GM18498 (cell line): ENCODE measurements at regions not wholly inside any gene's neighbourhood (a gene's known extent, or its start where the extent isn't known, plus 50 kb on each side); places are given as distances from the start of the nearest gene placed in this dataset.

Source experiments
- ATAC-seq: cut with Tn5 transposase; IDR thresholded peaks from one replicate; pipeline ENCODE4 v1.9.1; 2021; ENCODE audit warnings: mild to moderate bottlenecking, moderate library complexity; ENCODE audit not compliant: unreplicated experiment

GRCh38 chr12:102781117-102781516 lies 135.9 kb downstream of the PAH start:
- ATAC-seq: no peak

- no peak for ATAC-seq
Measured at GRCh38 chr12:102776041-102776440, 141.0 kb downstream of the PAH start.

- peak; percentile 74 for ATAC-seq
Measured at GRCh38 chr12:102769323-102769916, 147.6 kb downstream of the PAH start.

GRCh38 chr12:102766961-102767360 lies 150.1 kb downstream of the PAH start:
- ATAC-seq: no peak

- ATAC-seq: no peak
Measured at GRCh38 chr12:102765736-102766135, 151.3 kb downstream of the PAH start.

GRCh38 chr12:102763471-102763870 lies 153.6 kb downstream of the PAH start:
- ATAC-seq: no peak

GRCh38 chr12:102763061-102763460 lies 154.0 kb downstream of the PAH start:
- ATAC-seq: no peak

GRCh38 chr12:102760322-102760721 lies 156.7 kb downstream of the PAH start:
- ATAC-seq: no peak

- ATAC-seq: no peak
Measured at GRCh38 chr12:102759466-102759865, 157.6 kb downstream of the PAH start.

- no peak for ATAC-seq
Measured at GRCh38 chr12:102757882-102758226, 159.2 kb downstream of the PAH start.

GRCh38 chr12:102757154-102757881 lies 159.7 kb downstream of the PAH start:
- ATAC-seq: no peak

GRCh38 chr12:102756530-102756929 lies 160.5 kb downstream of the PAH start:
- no peak for ATAC-seq

- no peak for ATAC-seq
Measured at GRCh38 chr12:102755266-102755665, 161.8 kb downstream of the PAH start.

GRCh38 chr12:102753802-102754201 lies 163.2 kb downstream of the PAH start:
- ATAC-seq: no peak

GRCh38 chr12:102748704-102749103 lies 168.3 kb downstream of the PAH start:
- no peak for ATAC-seq

GRCh38 chr12:102746963-102747362 lies 170.1 kb downstream of the PAH start:
- no peak for ATAC-seq

GRCh38 chr12:102745971-102746600 lies 171.0 kb downstream of the PAH start:
- no peak for ATAC-seq

GRCh38 chr12:102741196-102741595 lies 175.8 kb downstream of the PAH start:
- ATAC-seq: no peak

- ATAC-seq: no peak
Measured at GRCh38 chr12:102740141-102740955, 176.7 kb downstream of the PAH start.

- no peak for ATAC-seq
Measured at GRCh38 chr12:102736328-102736727, 180.7 kb downstream of the PAH start.

GRCh38 chr12:102735104-102735503 lies 181.9 kb downstream of the PAH start:
- peak; percentile 95 for ATAC-seq
